ENCODE measurements at regions not wholly inside any gene's neighbourhood (a gene's known extent, or its start where the extent isn't known, plus 50 kb on each side); places are given as distances from the start of the nearest gene placed in this dataset.

DNA sequence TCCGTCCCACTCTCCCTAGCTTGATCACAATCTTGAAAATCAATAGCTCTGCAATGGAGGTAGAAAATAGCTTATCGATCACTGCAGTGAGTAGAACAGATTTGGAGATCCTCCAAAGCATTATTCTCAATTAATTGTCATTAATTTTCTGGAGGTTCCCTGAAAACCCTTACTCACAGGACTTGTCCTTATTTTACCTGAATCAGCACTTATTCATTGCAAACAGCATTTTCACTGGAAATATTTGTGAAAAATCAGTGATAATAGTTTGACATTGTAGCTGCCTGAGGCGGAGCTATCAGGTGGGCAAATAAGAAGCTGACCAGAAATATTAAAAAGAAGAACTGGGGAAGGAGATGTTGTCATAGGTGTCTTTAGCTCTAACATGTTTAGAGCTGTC is 294.6 kb upstream of the ZSWIM2 start:
- no peak overlapping the region for H3K4me3 ChIP-seq
- H3K27me3 ChIP-seq (ENCODE audit: low read depth) = no peaks in the 10 kb centered on the region
- no peak for TF ChIP-seq CTCF (IDR thresholded peaks at IDR 0.05; ENCODE audit: borderline replicate concordance)
- H3K4me1 ChIP-seq = no peaks in the 10 kb centered on the region
- DNase-seq = no peak
- H3K27ac ChIP-seq (replicated peaks) = no peak overlapping the region
- peaks cover 50% of the 10 kb centered on the region for H3K9me3 ChIP-seq (replicated peaks)
- intact Hi-C loops (cut with micrococcal nuclease) = no loop called here
- H3K36me3 ChIP-seq = no peaks in the 10 kb centered on the region

- Histone ChIP-seq H3K36me3 (no peaks in the 10 kb centered on the region), H3K4me3 (no peak overlapping the region), H3K4me1 (peaks cover 2% of the 10 kb centered on the region), H3K27me3 (ENCODE audit: low read depth) (no peaks in the 10 kb centered on the region), H3K9me3 (replicated peaks) (peaks cover 25% of the 10 kb centered on the region), H3K27ac (replicated peaks) (peak overlapping the region; percentile 70)
- TF ChIP-seq CTCF (IDR thresholded peaks at IDR 0.05; ENCODE audit: borderline replicate concordance) = no peak
- peak; percentile 19 for DNase-seq
- intact Hi-C loops (cut with micrococcal nuclease) = loop anchor here (10.0 kb wide), 1 partner anchor 315 kb away; no protein-coding TSS in a partner anchor
Observed at GRCh38 chr2:187139469-187139868, 290.5 kb upstream of the ZSWIM2 start.

DNA sequence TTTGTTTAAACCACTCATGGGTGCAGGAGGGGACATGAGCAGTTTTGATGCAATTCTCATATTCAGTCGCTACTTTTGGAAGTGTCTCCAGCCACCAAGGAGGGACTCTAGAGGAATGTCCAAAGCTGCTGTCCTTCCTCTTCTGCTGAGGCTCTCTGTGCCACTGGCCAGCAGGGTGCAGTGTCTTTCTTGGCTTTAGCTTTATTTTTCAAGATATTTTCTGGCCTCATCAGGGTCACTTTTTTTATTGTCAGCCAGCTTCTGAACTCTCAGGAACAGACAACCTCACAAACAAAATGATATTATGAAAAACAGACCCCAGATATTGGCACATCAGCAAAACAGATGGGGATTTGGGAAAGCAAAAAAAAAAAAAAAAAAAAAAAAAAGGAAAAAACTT is 289.3 kb upstream of the ZSWIM2 start:
- H3K27me3 ChIP-seq (ENCODE audit: low read depth) = no peaks in the 10 kb centered on the region
- H3K27ac ChIP-seq (replicated peaks) = peak overlapping the region; percentile 70
- intact Hi-C loops (cut with micrococcal nuclease) = loop anchor here (10.0 kb wide), 1 partner anchor 317 kb away; no protein-coding TSS in a partner anchor
- H3K36me3 ChIP-seq = no peaks in the 10 kb centered on the region
- H3K4me1 ChIP-seq = peaks cover 2% of the 10 kb centered on the region
- H3K9me3 ChIP-seq (replicated peaks) = peaks cover 17% of the 10 kb centered on the region
- TF ChIP-seq CTCF (IDR thresholded peaks at IDR 0.05; ENCODE audit: borderline replicate concordance) = peak; percentile 65
- peak; percentile 38 for DNase-seq
- no peak overlapping the region for H3K4me3 ChIP-seq

DNA sequence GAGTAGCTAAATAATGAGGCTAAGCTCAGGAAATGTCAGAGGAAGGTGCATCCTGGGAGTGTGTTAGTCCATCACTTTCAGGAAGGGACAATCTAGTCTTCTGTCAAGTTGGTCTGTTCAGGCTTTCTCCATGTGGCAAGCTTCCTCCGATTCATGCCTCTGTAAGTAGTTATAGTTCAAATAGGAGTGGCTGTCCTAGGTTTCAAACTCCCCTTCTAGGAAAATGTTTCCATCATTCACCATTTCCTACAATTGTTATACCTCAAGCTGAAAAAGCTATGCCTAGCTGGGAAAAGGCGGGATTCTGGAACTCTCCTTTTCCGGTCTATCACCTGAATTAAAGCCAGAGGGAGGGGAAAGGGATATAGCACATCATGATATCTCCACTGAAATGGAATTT is 287.7 kb upstream of the ZSWIM2 start:
- Histone ChIP-seq H3K27me3 (ENCODE audit: low read depth) (no peaks in the 10 kb centered on the region), H3K4me3 (no peak overlapping the region), H3K27ac (replicated peaks) (peak overlapping the region; percentile 70), H3K36me3 (no peaks in the 10 kb centered on the region), H3K9me3 (replicated peaks) (peaks cover 17% of the 10 kb centered on the region), H3K4me1 (peaks cover 2% of the 10 kb centered on the region)
- intact Hi-C loops (cut with micrococcal nuclease) = loop anchor here (10.0 kb wide), 1 partner anchor 318 kb away; no protein-coding TSS in a partner anchor
- DNase-seq = no peak
- no peak for TF ChIP-seq CTCF (IDR thresholded peaks at IDR 0.05; ENCODE audit: borderline replicate concordance)

DNA sequence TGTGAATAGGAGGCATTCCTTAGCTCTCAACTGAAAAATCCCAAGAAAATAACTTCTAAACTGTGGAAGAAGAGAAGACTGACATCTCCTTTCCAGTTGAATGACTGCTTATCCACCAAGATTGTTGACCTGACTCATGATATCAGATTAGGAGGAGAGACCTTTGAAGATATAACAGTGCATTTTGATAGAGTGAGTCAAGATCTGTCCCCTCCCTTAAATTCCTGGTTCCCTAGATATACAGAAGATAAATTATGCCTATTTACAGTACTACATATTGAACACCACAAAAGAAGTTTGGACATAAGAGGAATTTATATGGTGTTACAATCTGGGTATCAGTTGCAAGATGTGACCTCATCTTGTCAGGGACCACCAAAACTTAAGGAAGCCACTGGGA is 285.3 kb upstream of the ZSWIM2 start:
- Histone ChIP-seq H3K9me3 (replicated peaks) (peaks cover 10% of the 10 kb centered on the region), H3K4me1 (peaks cover 2% of the 10 kb centered on the region), H3K4me3 (no peak overlapping the region), H3K27me3 (ENCODE audit: low read depth) (no peaks in the 10 kb centered on the region), H3K36me3 (no peaks in the 10 kb centered on the region), H3K27ac (replicated peaks) (no peak overlapping the region)
- no peak for DNase-seq
- no peak for TF ChIP-seq CTCF (IDR thresholded peaks at IDR 0.05; ENCODE audit: borderline replicate concordance)
- intact Hi-C loops (cut with micrococcal nuclease) = loop anchor here (10.0 kb wide), 1 partner anchor 320 kb away; no protein-coding TSS in a partner anchor

Measured in left ventricle myocardium inferior (tissue), 1 donor.